K562 (cell line): ENCODE measurements at regions not wholly inside any gene's neighbourhood (a gene's known extent, or its start where the extent isn't known, plus 50 kb on each side); places are given as distances from the start of the nearest gene placed in this dataset.

Experiments
- ATF3 ChIP-seq, 2 experiments: fragments of 450-650 bp in 1 of 2; sonication (generic) in 1 of 2; formaldehyde crosslinking in 1 of 2; IDR thresholded peaks in 1 of 2; conservative IDR thresholded peaks in 1 of 2; 2 replicates each; pipeline versions ENCODE4 v1.6.1 to v1.8.1; 2016 to 2023; ENCODE audit warnings: mild to moderate bottlenecking in 2 of 2, moderate library complexity in 2 of 2, inconsistent platforms in 1 of 2, missing genetic modification reagents in 1 of 2
- CBFA2T3 ChIP-seq: fragments of 450-650 bp; IDR thresholded peaks from 2 replicates; pipeline ENCODE4 v1.6.1; 2017
- HDAC3 ChIP-seq: fragments of 450-650 bp; IDR thresholded peaks from 2 replicates; pipeline ENCODE4 v1.6.1; 2018; ENCODE audit warnings: borderline replicate concordance, mild to moderate bottlenecking, moderate library complexity; ENCODE audit not compliant: partially characterized antibody
- KAT2B ChIP-seq: IDR thresholded peaks from one replicate; pipeline ENCODE4 v1.6.1; 2012; ENCODE audit warnings: low read depth, mild to moderate bottlenecking, control low read depth, inconsistent platforms, low read length, moderate library complexity
- KDM2B ChIP-seq: fragments of 250-450 bp; sonication (Bioruptor Pico); IDR thresholded peaks from 2 replicates; pipeline ENCODE4 v1.8.0; 2021; ENCODE audit warnings: mild to moderate bottlenecking, moderate library complexity
- MGA ChIP-seq: fragments of 450-650 bp; IDR thresholded peaks from 2 replicates; pipeline ENCODE4 v1.6.1; 2016; ENCODE audit warnings: mild to moderate bottlenecking, moderate library complexity
- NCOR1 ChIP-seq: fragments of 450-650 bp; IDR thresholded peaks from 2 replicates; pipeline ENCODE4 v1.6.1; 2016; ENCODE audit warnings: mild to moderate bottlenecking, moderate library complexity
- SREBF2 ChIP-seq: sonication (generic); formaldehyde crosslinking; IDR thresholded peaks from 2 replicates; pipeline ENCODE4 v1.4.0; 2020; ENCODE audit warnings: mild to moderate bottlenecking, missing genetic modification reagents
- TRIM24 ChIP-seq, 2 experiments: fragments of 450-650 bp; IDR thresholded peaks; 2 replicates each; pipeline ENCODE4 v1.6.1; 2016
- USF2 ChIP-seq: sonication (generic); formaldehyde crosslinking; IDR thresholded peaks from 2 replicates; pipeline ENCODE4 v1.5.0; 2020; ENCODE audit warnings: missing genetic modification reagents
- ZFP1 ChIP-seq: fragments of 450-650 bp; formaldehyde crosslinking; IDR thresholded peaks from 2 replicates; pipeline ENCODE4 v1.4.0; 2020; ENCODE audit warnings: mild to moderate bottlenecking, mixed read lengths
- ZNF311 ChIP-seq: fragments of 250-450 bp; sonication (Bioruptor Pico); IDR thresholded peaks from 2 replicates; pipeline ENCODE4 v1.4.0; 2020; ENCODE audit warnings: mild to moderate bottlenecking, moderate library complexity

GRCh38 chr10:25867321-25867720 lies 66.7 kb upstream of the MYO3A start (continued):
- TF ChIP-seq KDM2B (no peak), NCOR1 (no peak), SREBF2 (CRISPR knock-in tag) (no peak), TRIM24 (IDR thresholded peaks at IDR 0.05) (peak; percentile 55 to 67; a peak in 2 of 4 replicates), KAT2B (no peak), CBFA2T3 (peak; percentile 8; the same call in 1 of the 2 replicates), USF2 (CRISPR knock-in tag) (no peak), ZFP1 (CRISPR knock-in tag) (no peak), ATF3 (IDR thresholded peaks at IDR 0.05) (peak; percentile 62), ATF3 (CRISPR knock-in tag; conservative IDR thresholded peaks at IDR 0.05) (no peak), HDAC3 (no peak), ZNF311 (no peak), MGA (no peak)
